ENCODE measurements at regions not wholly inside any gene's neighbourhood (a gene's known extent, or its start where the extent isn't known, plus 50 kb on each side); places are given as distances from the start of the nearest gene placed in this dataset.

GRCh38 chr6:27174958-27175357 is 72.5 kb upstream of the PRSS16 start:
- no peak for DNase-seq (ENCODE audit: low read depth)
- no peak overlapping the region for H3K4me3 ChIP-seq (ENCODE audit: low read depth, low read length)
- TF ChIP-seq POLR2A (IDR thresholded peaks at IDR 0.05; ENCODE audit: extremely low read depth, insufficient read length) = no peak
- no peak for TF ChIP-seq MYC (IDR thresholded peaks at IDR 0.05; ENCODE audit: low read depth, low read length)
- no peak for TF ChIP-seq CTCF (IDR thresholded peaks at IDR 0.05; ENCODE audit: low read depth, low read length)
- TF ChIP-seq MAX (IDR thresholded peaks at IDR 0.05; ENCODE audit: low read depth, low read length) = no peak

GRCh38 chr6:27176096-27176495 is 71.4 kb upstream of the PRSS16 start:
- no peak overlapping the region for H3K4me3 ChIP-seq (ENCODE audit: low read depth, low read length)
- no peak for TF ChIP-seq MAX (IDR thresholded peaks at IDR 0.05; ENCODE audit: low read depth, low read length)
- TF ChIP-seq POLR2A (IDR thresholded peaks at IDR 0.05; ENCODE audit: extremely low read depth, insufficient read length) = no peak
- no peak for TF ChIP-seq CTCF (IDR thresholded peaks at IDR 0.05; ENCODE audit: low read depth, low read length)
- TF ChIP-seq MYC (IDR thresholded peaks at IDR 0.05; ENCODE audit: low read depth, low read length) = no peak
- DNase-seq (ENCODE audit: low read depth) = peak; percentile 31

- peak overlapping the region; percentile 99 for H3K4me3 ChIP-seq (ENCODE audit: low read depth, low read length)
- peak; percentile 60 for DNase-seq (ENCODE audit: low read depth)
- no peak for TF ChIP-seq MYC (IDR thresholded peaks at IDR 0.05; ENCODE audit: low read depth, low read length)
- TF ChIP-seq MAX (IDR thresholded peaks at IDR 0.05; ENCODE audit: low read depth, low read length) = no peak
- no peak for TF ChIP-seq CTCF (IDR thresholded peaks at IDR 0.05; ENCODE audit: low read depth, low read length)
- no peak for TF ChIP-seq POLR2A (IDR thresholded peaks at IDR 0.05; ENCODE audit: extremely low read depth, insufficient read length)
Measured at GRCh38 chr6:27176523-27177484, 70.7 kb upstream of the PRSS16 start.

GRCh38 chr6:27177485-27178406 is 69.8 kb upstream of the PRSS16 start:
- DNase-seq (ENCODE audit: low read depth) = peak; percentile 93
- peak overlapping the region; percentile 99 for H3K4me3 ChIP-seq (ENCODE audit: low read depth, low read length)
- TF ChIP-seq MAX (IDR thresholded peaks at IDR 0.05; ENCODE audit: low read depth, low read length) (no peak), POLR2A (IDR thresholded peaks at IDR 0.05; ENCODE audit: extremely low read depth, insufficient read length) (peak; percentile 28), CTCF (IDR thresholded peaks at IDR 0.05; ENCODE audit: low read depth, low read length) (peak; percentile 55), MYC (IDR thresholded peaks at IDR 0.05; ENCODE audit: low read depth, low read length) (0 out of 2 replicates have a peak, but pooled peaks have one; percentile 37)

- no peak for DNase-seq (ENCODE audit: low read depth)
- peak overlapping the region; percentile 99 for H3K4me3 ChIP-seq (ENCODE audit: low read depth, low read length)
- TF ChIP-seq MYC (IDR thresholded peaks at IDR 0.05; ENCODE audit: low read depth, low read length) (no peak), MAX (IDR thresholded peaks at IDR 0.05; ENCODE audit: low read depth, low read length) (no peak), CTCF (IDR thresholded peaks at IDR 0.05; ENCODE audit: low read depth, low read length) (no peak), POLR2A (IDR thresholded peaks at IDR 0.05; ENCODE audit: extremely low read depth, insufficient read length) (no peak)
Measured at GRCh38 chr6:27178407-27178730, 69.1 kb upstream of the PRSS16 start.

Measured in NB4 (cell line).